HG03103 (cell line): ENCODE measurements at regions not wholly inside any gene's neighbourhood (a gene's known extent, or its start where the extent isn't known, plus 50 kb on each side); places are given as distances from the start of the nearest gene placed in this dataset.
"Not testable (repeated sequence)": the region's sequence is repeated elsewhere in the genome, so short reads cannot be mapped to it uniquely, and the experiment has no call there.

Source experiments
- ATAC-seq: cut with Tn5 transposase; IDR thresholded peaks from one replicate; pipeline ENCODE4 v1.9.1; 2021; ENCODE audit warnings: low read depth; ENCODE audit not compliant: unreplicated experiment

DNA sequence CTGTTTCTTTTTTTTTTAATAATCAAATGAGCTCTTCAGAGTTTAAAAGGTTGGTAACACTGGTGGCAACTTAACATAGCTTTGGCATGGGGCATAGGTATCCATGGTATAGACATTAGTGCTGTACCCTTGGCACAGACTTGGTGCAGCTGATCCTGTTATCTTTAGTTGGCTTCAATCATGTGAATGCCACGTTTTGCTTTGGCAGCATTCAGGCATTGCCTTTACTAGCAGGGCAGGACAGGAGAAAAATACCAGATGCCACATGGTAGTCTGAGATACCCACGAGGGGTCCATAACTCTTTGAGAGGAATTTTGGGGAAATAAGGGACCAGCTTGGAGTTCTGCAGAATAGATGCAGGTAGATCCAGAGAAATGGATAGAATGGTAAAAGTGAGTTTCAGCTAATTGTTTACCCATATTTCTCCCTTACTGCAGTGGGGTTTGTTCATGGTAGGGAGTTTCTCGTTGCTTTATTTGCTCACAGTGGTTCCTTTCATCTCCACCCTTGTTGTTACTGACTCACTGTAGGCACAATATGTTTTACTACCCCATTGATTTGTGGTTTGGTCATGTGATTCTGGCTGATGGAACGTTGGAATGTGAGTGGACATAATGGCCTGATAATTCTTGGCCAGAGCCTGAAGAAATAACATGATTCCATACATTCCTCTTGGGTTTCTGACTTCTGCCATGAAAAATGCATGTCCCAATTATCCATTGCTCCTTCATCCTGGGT lies 342.7 kb downstream of the GLUD2 start:
- no peak for ATAC-seq

DNA sequence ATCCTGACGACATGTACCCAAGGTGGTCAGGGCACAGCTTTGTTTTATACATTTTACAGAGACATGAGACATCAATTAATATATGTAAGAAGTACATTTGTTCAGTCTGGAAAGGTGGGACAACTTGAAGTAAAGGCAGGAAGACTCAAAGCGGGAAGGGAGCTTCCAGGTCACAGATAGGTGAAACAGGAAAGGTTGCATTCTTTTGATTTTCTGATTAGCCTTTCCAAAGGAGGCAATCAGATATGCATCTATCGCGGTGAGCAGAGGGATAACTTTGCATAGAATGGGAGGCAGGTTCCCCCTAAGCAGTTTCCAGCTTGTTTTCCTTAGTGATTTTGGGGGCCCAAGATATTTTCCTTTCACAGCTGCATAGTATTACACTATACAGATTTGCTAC lies 358.4 kb downstream of the GLUD2 start:
- ATAC-seq: no peak

DNA sequence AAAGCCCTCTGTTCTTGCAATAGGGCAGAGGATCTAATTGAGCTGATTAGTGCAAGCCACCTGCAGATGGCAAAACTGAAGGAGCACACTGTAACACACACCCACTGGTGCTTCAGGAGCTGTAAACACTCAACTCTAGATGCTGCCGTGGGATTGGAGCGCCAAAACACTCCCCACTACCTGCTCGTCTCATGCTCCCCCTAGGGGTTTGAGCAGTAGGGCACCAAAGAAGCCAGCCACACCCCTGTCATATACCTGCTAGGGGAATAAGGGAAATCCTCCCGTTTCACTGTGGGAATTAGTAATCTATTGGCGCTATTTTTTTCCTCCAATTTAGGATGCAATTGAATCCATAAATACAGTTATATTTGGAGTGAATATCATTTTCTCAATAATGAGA lies 360.2 kb downstream of the GLUD2 start:
- ATAC-seq: no peak

DNA sequence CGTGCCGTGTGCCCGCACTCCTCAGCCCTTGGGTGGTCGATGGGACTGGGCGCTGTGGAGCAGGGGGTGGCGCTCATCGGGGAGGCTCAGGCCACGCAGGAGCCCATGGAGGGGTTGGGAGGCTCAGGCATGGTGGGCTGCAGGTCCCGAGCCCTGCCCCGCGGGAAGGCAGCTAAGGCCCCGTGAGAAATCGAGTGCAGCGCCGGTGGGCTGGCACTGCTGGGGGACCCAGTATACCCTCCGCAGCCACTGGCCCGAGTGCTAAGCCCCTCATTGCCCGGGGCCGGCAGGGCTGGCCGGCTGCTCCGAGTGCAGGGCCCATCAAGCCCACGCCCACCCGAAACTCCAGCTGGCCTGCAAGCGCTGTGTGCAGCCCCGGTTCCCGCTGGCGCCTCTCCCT lies 384.1 kb downstream of the GLUD2 start:
- not testable (repeated sequence) for ATAC-seq

DNA sequence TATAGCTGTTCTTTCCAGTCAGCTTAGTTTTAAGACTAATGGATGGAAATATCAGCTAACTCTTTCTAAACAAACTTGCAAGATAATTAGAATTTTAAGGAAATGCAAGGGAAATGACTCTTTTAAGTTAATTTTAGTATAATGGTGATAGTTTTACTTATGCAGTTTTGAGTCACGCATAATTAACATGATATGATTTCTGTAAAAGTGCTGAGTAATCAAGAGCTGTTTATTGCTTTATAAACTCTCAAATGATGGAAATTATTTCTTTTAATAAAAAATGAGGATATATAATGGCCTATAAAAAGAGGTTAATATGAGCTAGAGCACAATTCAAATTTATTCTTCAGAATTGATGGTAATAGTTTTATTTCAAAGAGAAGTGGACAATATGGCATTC lies 385.9 kb downstream of the GLUD2 start:
- ATAC-seq: no peak

DNA sequence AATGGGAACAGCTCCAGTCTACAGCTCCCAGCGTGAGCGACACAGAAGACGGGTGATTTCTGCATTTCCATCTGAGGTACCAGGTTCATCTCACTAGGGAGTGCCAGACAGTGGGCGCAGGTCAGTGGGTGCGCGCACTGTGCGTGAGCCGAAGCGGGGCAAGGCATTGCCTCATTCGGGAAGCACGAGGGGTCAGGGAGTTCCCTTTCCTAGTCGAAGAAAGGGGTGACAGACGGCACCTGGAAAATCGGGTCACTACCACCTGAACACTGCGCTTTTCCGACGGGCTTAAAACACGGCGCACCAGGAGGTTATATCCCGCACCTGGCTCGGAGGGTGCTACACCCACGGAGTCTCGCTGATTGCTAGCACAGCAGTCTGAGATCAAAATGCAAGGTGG lies 390.3 kb downstream of the GLUD2 start:
- not testable (repeated sequence) for ATAC-seq

DNA sequence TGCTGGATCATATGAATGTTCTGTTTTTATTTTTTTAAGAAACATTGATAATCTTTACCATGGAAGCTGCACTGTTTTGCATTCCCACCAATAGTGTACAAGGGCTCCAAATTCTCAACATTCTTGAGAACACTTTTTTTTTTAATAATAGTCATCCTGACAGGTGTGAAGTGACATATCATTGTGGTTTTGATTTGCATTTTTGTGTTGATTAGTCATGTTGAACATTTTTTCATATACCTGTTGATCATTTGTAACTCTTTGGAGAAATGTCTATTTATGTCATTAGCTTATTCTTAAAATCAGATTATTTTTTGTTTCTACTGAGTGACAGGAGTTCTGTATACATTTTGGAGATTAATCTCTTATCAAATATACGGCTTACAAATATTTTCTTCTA lies 408.5 kb downstream of the GLUD2 start:
- ATAC-seq: peak; percentile 29

DNA sequence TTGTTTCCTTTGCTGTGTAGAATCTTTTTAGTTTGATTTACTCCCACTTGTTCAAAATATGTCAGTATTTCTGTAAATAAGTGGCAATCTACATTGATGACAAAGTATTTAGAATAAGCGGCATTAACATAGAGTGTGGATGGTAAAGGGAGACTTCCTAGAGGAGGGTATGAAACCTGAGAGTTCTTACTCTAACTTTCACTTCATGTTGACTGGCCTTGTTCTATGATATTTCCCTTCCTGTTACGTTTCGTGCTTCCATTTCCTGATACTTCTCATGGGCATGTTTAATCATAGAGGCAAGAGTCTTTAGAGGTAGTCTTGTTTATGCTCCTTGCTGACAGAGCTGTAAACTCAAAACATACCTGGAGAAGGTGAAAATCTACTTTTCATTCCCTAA lies 408.9 kb downstream of the GLUD2 start:
- ATAC-seq: peak; percentile 98

DNA sequence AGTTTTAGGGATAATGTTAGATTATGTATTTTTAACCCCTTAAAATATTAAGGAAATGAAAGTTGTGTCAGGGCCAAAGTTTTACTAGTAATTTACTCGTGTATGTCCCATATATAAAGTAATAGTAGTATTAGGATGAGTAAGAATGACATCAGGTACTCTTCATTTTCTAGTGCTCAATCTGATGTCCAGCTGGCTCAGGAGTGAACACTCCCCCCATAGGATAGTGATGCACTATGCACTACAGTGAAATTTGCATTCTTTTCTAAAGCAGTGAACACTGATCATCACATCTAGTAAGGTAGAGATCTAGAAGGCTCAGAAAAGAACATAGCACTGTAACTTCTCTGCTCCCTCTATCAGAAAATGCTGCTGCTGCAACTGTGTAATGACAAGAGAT lies 409.7 kb downstream of the GLUD2 start:
- ATAC-seq: no peak

DNA sequence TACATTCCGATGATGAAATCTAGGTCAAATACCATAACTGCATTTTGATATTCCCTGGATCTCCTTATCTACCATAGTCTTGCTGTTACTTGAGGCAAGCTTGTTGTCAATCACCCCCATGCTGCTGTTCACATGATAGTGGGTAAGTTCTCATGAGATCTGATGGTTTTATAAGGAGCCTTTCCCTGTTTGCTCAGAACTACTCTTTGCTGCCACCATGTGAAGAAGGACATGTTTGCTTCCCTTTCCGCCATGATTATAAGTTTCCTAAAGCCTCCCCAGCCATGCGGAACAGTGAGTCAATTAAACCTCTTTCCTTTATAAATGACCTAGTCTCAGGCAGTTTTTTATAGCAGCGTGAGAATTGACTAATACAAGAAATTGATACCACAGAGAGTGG lies 432.0 kb downstream of the GLUD2 start:
- ATAC-seq: no peak

DNA sequence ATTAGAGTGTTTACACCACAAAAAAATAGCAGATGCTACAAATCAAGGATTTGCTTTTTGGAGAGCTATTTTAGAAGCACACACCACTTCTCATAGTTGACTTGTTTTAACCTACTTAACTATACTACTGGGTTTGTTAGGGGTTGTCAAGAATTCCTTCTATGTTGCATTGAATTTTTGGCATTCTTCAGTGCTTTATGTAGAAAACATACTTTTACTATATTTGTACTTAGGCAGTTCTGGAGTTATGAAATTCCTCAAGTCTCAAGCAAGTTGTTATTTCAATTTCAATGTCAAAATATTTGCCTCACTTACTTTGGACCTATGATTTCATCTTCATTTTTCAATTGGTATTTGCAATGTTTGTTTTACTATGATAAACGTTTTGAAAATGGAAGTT lies 449.6 kb downstream of the GLUD2 start:
- ATAC-seq: no peak

DNA sequence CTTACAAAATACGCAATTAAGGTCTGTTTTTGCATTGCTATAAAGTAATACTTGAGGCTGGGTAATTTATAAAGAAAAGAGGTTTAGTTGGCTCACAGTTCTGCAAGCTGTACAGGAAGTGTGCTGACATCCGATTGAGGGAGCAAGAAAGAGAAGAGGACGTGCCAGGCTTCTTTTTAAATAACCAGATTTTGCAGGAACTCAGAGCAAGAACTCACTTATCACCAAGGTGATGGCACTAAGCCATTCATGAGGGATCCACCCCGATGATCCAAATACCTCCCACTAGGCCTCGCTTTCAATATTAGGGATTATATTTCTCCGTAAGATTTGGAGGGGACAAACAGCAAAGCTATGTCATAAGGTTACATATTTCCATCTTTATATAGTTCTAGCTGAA lies 456.7 kb downstream of the GLUD2 start:
- no peak for ATAC-seq

DNA sequence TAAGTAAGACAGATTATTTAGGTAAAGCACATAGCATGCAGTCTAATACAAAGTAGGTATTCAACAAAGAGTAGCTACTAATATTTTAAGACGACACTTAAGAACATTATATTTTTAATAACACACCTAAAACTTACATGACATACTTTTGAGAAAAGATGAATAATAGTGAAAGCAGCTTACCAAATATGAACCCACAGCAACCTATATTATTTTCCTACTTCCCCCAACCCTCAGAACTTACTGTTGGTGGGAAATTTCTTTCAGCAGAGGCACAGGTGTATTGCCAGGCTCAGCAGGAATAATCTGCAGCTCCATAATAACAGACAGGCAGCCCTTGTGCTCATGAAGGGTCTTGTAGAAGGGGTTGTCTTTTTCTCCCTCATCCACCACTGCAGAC lies 498.9 kb downstream of the GLUD2 start:
- ATAC-seq: no peak

DNA sequence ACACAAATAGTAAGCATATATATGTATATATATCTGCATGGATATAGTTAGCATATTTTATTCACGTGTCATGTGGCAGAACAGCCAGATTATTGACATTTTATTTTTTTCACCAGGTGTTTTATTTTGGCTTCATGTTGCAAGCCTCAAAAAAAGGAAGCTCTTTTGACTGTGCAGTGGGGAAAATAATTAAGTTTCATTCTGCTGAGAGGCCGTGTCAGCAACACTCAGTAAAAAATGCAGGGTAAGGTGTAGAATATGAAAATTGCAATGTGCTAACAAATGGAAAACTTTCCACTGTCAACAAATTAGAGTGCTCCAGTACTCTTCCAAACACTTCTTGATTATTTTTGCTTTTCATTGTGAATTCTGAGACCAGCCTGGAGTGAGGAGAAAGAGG lies 511.5 kb downstream of the GLUD2 start:
- ATAC-seq: no peak

DNA sequence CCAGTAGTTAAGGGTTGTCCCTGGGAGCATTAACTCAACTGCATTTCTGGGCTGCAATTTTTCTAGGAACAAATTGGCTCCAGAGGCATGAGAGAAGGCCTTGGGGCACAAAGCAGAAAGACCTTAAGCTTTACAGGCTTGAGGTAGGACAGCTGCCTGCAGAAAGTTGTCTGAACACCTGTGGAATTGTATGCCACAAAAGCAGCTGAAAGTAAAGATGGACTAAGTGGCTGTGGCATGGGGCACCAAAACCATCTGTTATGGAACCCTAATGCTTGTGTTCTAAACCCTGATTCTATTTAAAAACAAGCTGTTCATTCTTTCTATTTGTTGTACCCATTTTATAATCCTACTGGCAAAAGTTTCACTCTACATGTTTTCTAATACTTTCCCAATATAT lies 515.2 kb downstream of the GLUD2 start:
- no peak for ATAC-seq

DNA sequence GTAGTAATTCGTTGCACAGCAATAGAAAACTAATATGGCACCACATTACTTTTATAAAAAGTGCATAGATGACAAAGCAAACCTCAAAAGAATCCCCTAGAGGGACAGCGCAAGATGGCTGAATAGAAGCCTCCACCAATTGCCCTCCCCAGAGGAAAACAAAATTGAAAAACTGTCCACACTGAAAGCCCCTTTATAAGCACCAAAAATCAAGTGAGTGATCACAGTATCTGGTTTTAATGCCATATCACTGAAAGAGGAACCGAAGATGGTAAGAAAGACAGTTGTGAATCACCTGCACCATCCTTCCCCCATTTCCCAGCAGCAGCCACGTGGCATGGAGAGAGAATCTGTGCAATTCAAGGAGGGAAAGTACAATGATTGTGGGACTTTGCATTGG lies 522.2 kb downstream of the GLUD2 start:
- ATAC-seq: peak; percentile 60

DNA sequence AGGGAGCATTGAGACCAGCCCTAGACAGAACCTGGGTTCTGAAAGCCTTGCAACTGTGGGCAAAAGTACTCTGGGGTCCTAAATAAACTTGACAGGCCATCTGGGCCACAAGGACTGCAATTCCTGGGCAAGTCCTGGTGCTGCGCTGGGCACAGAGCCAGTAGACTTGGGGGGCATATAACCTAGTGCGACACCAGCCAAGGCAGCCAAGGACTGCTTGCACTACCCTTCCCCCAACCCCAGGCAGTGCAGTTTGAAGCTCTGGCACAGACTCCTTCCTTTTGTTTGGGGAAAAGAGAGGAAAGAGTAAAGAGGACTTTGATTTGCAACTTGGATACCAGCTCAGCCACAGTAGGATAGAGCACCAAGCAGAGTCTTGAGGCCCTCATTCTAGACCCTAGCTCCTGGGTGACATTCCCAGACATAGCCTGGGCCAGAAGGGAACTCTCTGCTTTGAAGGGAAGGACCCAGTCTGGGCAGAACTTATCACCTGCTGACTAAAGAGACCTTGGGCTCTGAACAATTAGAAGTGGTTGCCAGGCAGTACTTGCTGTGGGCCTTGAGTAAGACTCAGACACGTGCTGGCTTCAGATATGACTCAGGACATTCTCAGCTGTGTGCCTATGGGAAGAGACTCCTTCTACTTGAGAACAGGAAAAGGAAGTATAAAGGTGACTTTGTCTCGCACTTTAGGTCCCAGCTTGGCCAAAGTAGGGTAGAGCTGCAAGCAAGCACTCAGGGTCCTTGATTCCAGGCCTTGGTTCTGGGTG lies 522.8 kb downstream of the GLUD2 start:
- ATAC-seq: peak; percentile 58

DNA sequence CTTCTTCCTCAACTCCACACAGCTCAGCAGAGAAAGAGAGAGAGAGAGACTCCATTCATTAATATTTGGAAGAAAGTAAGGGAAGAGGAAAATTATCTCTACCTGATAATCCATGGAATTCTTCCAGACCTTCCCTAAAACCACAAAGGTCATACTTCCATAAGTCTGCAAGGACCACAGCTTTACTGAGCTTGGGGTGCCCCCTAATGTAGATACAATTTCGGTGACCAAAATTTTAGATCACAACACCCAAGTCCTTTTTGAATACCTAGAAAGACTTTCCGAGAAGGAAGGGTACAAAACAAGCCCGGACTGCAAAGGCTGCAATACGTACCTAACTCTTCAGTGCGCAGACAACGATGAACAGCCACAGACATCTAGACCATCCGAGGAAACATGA lies 523.9 kb downstream of the GLUD2 start:
- no peak for ATAC-seq

DNA sequence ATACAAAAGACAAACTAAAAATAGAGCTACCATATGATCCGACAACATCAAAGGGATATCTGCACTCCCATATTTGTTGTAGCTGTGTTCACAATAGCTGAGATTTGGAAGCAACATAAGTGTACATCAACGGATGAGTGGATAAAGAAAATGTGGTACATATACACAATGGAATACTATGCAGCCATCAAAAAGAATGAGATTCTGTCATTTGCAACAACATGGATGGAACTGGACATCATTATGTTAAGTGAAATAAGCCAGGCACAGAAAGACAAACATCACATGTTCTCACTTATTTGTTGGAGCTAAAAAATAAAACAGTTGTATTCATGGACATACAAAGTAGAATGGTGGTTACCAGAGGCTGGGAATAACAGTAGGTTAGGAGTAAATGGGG lies 527.0 kb downstream of the GLUD2 start:
- not testable (repeated sequence) for ATAC-seq

DNA sequence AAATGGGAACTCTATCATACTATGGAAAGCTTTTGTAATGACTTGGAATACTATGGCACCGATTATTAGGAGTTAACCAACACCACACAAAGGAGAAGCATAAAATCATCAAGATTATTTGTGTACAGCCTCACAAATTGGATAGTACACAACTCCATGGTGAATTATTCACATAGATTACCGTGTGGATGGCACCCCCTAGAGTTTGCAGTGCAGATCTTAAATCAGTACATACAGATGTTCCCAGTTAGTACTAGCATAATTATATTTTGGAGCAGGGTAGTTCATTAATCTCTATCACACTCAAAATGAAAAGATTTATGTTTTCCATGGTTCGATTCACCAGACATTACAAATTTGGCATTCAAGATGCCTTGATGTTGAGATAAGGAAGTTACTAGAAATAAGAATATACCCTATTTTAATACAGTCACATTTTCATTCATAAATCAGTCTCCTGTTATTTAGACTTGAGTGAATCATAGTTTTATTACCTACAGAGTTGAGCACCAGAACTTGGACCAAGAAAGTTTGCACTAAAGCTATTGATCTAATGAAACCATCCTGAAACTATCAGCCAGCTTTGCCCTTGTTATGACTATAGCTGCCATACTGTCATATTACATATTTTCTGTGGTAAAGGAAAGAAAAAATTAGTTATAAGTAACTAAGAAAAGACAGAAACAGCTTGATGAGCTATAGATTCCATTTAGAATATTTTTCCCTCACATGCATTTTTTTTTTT lies 531.8 kb downstream of the GLUD2 start:
- no peak for ATAC-seq

DNA sequence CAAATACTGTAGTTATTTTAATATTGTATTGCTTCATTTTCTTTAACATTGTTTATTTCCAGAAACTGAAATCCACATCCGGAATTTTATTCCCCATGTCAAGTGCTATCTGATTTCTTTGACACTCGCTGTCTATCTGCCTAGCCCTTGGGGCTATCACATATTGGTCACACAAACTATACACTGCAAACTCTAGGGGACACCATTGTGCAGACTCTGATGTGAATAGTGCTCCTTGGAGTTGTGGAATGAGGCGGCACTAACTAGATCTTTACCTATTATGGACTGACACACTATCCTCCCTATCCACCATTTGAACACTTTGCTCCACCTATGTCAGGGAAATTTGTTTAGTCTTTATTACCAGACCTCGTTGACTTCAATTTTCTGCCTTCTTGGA lies 534.5 kb downstream of the GLUD2 start:
- no peak for ATAC-seq

DNA sequence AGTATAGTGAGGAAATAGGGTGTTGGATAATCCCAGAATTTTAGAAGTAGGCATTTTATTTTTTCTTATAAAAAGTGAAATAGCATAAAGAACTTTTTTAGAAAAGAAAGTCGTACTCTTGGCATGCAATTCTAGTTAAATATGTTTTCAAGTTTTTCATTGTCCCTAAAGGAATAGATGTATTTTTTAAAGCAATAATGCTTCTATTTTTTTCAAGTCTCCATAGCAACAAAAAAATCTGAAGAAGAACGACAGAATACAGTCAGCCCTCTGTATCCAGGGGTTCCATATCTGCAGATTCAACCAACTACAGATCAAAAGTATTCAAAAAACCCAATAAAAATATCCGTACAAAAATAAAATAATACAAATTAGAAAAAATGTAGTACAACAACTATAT lies 538.2 kb downstream of the GLUD2 start:
- ATAC-seq: no peak
